GM18511 (cell line): ENCODE measurements at regions not wholly inside any gene's neighbourhood (a gene's known extent, or its start where the extent isn't known, plus 50 kb on each side); places are given as distances from the start of the nearest gene placed in this dataset.

Experiments used
- ATAC-seq: cut with Tn5 transposase; IDR thresholded peaks from one replicate; pipeline ENCODE4 v1.9.1; 2021; ENCODE audit warnings: mild to moderate bottlenecking, moderate library complexity; ENCODE audit not compliant: unreplicated experiment

GRCh38 chr1:37410105-37410504 lies 64.3 kb upstream of the ZC3H12A start:
- no peak for ATAC-seq

GRCh38 chr1:37410815-37411214 lies 63.6 kb upstream of the ZC3H12A start:
- no peak for ATAC-seq

GRCh38 chr1:37415611-37416244 lies 58.7 kb upstream of the ZC3H12A start:
- ATAC-seq = no peak

GRCh38 chr1:37420456-37420855 lies 53.9 kb upstream of the ZC3H12A start:
- ATAC-seq = no peak

GRCh38 chr1:37423810-37424209 lies 50.6 kb upstream of the ZC3H12A start:
- no peak for ATAC-seq

GRCh38 chr1:37424523-37424922 lies 49.9 kb upstream of the ZC3H12A start:
- no peak for ATAC-seq
